Urothelium cell line (cell line): ENCODE measurements at regions not wholly inside any gene's neighbourhood (a gene's known extent, or its start where the extent isn't known, plus 50 kb on each side); places are given as distances from the start of the nearest gene placed in this dataset.

Source experiments
- DNase-seq: peaks from one replicate; pipeline ENCODE4 v3.0.0; 2011; ENCODE audit warnings: low spot score, mixed read lengths
- FAIRE-seq: peaks from 2 replicates; lab custom pipeline; 2011; peaks lifted over from hg19 to GRCh38; lab: Jason Lieb, UNC

- no peak for DNase-seq
- FAIRE-seq = no peak
Observed at GRCh38 chr13:21998279-21998990, 327.6 kb downstream of the FGF9 start.

GRCh38 chr13:21999666-22000065, 328.8 kb downstream of the FGF9 start:
- no peak for FAIRE-seq

GRCh38 chr13:22000191-22000590, 329.3 kb downstream of the FGF9 start:
- FAIRE-seq (no peak), DNase-seq (no peak)

More at GRCh38 chr13:21999666-22000065, 328.8 kb downstream of the FGF9 start:
- no peak for DNase-seq

GRCh38 chr13:22001336-22001735, 330.5 kb downstream of the FGF9 start:
- FAIRE-seq (no peak), DNase-seq (no peak)

- DNase-seq = no peak
- FAIRE-seq = no peak
Observed at GRCh38 chr13:22002893-22003292, 332.0 kb downstream of the FGF9 start.

- no peak for DNase-seq
- FAIRE-seq = no peak
Observed at GRCh38 chr13:22009500-22009899, 338.6 kb downstream of the FGF9 start.

- no peak for FAIRE-seq
- DNase-seq = no peak
Observed at GRCh38 chr13:22009937-22010336, 339.1 kb downstream of the FGF9 start.

- DNase-seq (no peak), FAIRE-seq (no peak)
Observed at GRCh38 chr13:22012686-22013085, 341.8 kb downstream of the FGF9 start.

GRCh38 chr13:22014469-22014868, 343.6 kb downstream of the FGF9 start:
- DNase-seq (peak; percentile 30), FAIRE-seq (no peak)

GRCh38 chr13:22017226-22017625, 346.4 kb downstream of the FGF9 start:
- DNase-seq = no peak
- FAIRE-seq = no peak

- DNase-seq (no peak), FAIRE-seq (no peak)
Observed at GRCh38 chr13:22018076-22018835, 347.4 kb downstream of the FGF9 start.

- FAIRE-seq (no peak), DNase-seq (no peak)
Observed at GRCh38 chr13:22018836-22019210, 347.9 kb downstream of the FGF9 start.

- DNase-seq = no peak
Observed at GRCh38 chr13:22024381-22024994, 353.6 kb downstream of the FGF9 start.

GRCh38 chr13:22027566-22027965, 356.7 kb downstream of the FGF9 start:
- DNase-seq (no peak), FAIRE-seq (no peak)

More at GRCh38 chr13:22024381-22024994, 353.6 kb downstream of the FGF9 start:
- FAIRE-seq = no peak

- FAIRE-seq = no peak
- no peak for DNase-seq
Observed at GRCh38 chr13:22028831-22029230, 358.0 kb downstream of the FGF9 start.

- FAIRE-seq = no peak
Observed at GRCh38 chr13:22030321-22030720, 359.4 kb downstream of the FGF9 start.

GRCh38 chr13:22031702-22032286, 360.9 kb downstream of the FGF9 start:
- no peak for DNase-seq
- FAIRE-seq = no peak

More at GRCh38 chr13:22030321-22030720, 359.4 kb downstream of the FGF9 start:
- no peak for DNase-seq

GRCh38 chr13:22032905-22033304, 362.0 kb downstream of the FGF9 start:
- no peak for FAIRE-seq

GRCh38 chr13:22039961-22040360, 369.1 kb downstream of the FGF9 start:
- DNase-seq (no peak), FAIRE-seq (no peak)

More at GRCh38 chr13:22032905-22033304, 362.0 kb downstream of the FGF9 start:
- DNase-seq = no peak

GRCh38 chr13:22040810-22041364, 370.0 kb downstream of the FGF9 start:
- DNase-seq (no peak), FAIRE-seq (no peak)

GRCh38 chr13:22041741-22042140, 370.9 kb downstream of the FGF9 start:
- DNase-seq = no peak
- FAIRE-seq = no peak
